ENCODE measurements at regions not wholly inside any gene's neighbourhood (a gene's known extent, or its start where the extent isn't known, plus 50 kb on each side); places are given as distances from the start of the nearest gene placed in this dataset.

DNA sequence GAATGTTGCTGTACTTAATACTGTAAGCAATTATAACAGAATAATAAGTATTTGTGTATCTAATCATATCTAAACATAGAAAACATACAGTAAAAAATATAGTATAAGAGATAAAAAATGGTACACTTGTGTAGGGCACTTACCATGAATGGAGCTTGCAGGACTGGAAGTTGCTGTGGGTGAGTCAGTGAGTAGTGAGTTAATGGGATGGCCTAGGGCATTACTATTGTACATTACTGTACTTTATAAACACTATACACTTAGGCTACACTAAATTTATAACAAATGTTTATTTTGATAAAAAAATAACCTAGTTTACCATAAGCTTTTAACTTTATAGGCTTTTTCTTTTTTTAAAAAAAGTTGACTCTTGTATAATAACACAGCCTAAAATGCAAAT, 1071.2 kb upstream of the SEL1L start (continued):
- TF ChIP-seq REST (IDR thresholded peaks at IDR 0.05; ENCODE audit: unreplicated experiment) (no peak), STAT1 (IDR thresholded peaks at IDR 0.05; ENCODE audit: unreplicated experiment) (no peak)

DNA sequence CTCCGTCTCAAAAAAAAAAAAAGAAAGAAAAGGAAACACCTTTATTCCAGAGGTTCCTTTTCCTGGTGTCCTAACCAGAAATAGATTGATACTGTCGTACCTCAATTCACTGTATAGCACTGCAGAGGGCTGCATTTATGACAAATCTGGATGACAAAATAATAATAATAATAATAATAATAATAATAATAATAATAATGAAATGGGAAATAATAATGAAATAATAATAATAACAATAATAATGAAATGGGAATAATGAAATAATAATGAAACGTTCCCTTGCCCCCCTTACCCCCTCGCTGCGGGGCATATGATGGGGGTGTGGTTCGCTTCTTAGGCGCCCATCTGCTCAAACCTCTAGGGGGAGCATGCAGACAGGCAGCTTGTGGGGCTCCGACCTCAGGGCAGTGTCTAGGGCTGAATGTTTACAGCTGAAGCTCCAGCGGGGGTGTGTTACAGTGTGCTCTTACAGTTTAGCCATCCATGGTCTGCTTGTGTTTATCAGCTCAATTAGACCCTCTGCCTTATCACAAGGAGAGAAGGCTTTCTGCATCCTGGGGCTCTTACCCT, 1088.3 kb upstream of the SEL1L start:
- H3K9me2 ChIP-seq (ENCODE audit: insufficient read depth): no peaks in the 10 kb centered on the region
- Mint-ChIP-seq H3K27ac (no peak overlapping the region), H3K27me3 (ENCODE audit: insufficient read depth, low read depth, poor library complexity) (no peaks in the 10 kb centered on the region), H3K36me3 (ENCODE audit: low read depth) (peaks cover 16% of the 10 kb centered on the region), H3K4me1 (no peaks in the 10 kb centered on the region), H3K4me3 (no peak overlapping the region), H3K9me3 (peaks cover 74% of the 10 kb centered on the region)
- no peak overlapping the region for H3K4me3 ChIP-seq
- H4K20me1 ChIP-seq (replicated peaks; ENCODE audit: insufficient read depth): no peaks in the 10 kb centered on the region
- no peak overlapping the region for H3K27ac ChIP-seq (ENCODE audit: low read depth)
- ATAC-seq: peak; percentile 33; the same call in 1 of the 3 replicates
- H3K27me3 ChIP-seq (ENCODE audit: insufficient read depth): no peaks in the 10 kb centered on the region
- H3K4me1 ChIP-seq (ENCODE audit: insufficient read depth): no peaks in the 10 kb centered on the region
- H3K4me2 ChIP-seq: no peak overlapping the region
- TF ChIP-seq CTCF (conservative IDR thresholded peaks at IDR 0.05; ENCODE audit: low read depth in 2 of 2) (peak; percentile 52 to 67), ZNF114 (CRISPR knock-in tag; IDR thresholded peaks at IDR 0.05) (no peak)
- H3K79me2 ChIP-seq (replicated peaks; ENCODE audit: insufficient read depth): no peaks in the 10 kb centered on the region
- H3K36me3 ChIP-seq (ENCODE audit: insufficient read depth): no peaks in the 10 kb centered on the region
- no peaks in the 10 kb centered on the region for H3F3A ChIP-seq (replicated peaks; ENCODE audit: low read depth)
- DNase-seq (ENCODE audit: low spot score): peak; percentile 51
- H2AFZ ChIP-seq: no peak overlapping the region

DNA sequence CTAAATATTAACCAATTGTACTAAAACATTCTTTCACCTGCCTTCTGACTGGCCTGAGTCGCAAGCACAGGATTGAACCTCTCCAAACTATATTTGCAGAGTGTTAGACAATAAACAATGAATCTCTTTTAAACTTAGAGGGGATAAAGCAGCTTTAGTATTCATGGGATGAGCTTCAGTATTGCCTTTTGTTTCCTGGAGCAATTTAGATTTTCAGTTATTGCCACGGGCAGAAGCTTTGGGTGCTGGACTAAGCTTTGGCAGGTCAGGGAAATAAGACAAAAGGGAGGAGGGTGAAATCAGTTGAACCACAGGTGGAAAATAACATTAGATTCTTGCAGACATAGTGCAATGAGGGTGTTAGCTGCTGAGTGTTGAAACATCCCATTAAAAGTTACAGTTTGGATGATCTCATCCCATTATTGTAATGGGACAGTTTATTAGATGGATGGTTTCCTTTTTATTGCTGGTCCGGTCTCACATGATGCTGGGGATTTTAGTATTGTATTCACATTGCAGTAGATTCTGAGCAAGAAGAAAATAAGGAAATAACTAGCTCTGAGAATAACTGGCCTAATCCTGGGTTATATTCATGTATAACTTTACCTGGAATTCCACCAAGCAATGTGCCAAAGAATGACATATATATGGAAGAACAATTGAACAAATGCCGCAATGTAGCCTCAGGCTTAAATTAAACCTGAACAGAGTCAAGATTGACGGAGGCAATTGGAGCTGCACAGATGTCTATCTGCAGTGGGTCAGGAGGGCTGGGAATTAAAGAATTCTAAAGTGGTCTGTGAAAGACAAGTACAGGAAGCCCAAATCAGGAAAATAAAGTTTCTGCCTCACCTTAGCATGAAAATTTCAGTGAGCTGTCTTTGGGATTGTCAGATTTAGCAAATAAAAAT, 1092.8 kb upstream of the SEL1L start:
- DNase-seq (ENCODE audit: low spot score): no peak
- no peak for ATAC-seq
- Mint-ChIP-seq H3K36me3 (ENCODE audit: low read depth) (peaks cover 26% of the 10 kb centered on the region), H3K4me3 (no peak overlapping the region), H3K4me1 (no peaks in the 10 kb centered on the region), H3K9me3 (peaks cover 82% of the 10 kb centered on the region), H3K27ac (no peak overlapping the region), H3K27me3 (ENCODE audit: insufficient read depth, low read depth, poor library complexity) (no peaks in the 10 kb centered on the region)
- Histone ChIP-seq H3K27ac (ENCODE audit: low read depth) (no peak overlapping the region), H3K36me3 (ENCODE audit: insufficient read depth) (no peaks in the 10 kb centered on the region), H3K4me3 (no peak overlapping the region), H3K79me2 (replicated peaks; ENCODE audit: insufficient read depth) (no peaks in the 10 kb centered on the region), H3K4me1 (ENCODE audit: insufficient read depth) (no peaks in the 10 kb centered on the region), H3K4me2 (no peak overlapping the region), H3K27me3 (ENCODE audit: insufficient read depth) (no peaks in the 10 kb centered on the region), H4K20me1 (replicated peaks; ENCODE audit: insufficient read depth) (no peaks in the 10 kb centered on the region), H2AFZ (no peak overlapping the region; the same call in 1 of the 2 replicates), H3F3A (replicated peaks; ENCODE audit: low read depth) (no peaks in the 10 kb centered on the region), H3K9me2 (ENCODE audit: insufficient read depth) (peaks cover 7% of the 10 kb centered on the region; the same call in 1 of the 2 replicates)
- TF ChIP-seq EZH2phosphoT487 (IDR thresholded peaks at IDR 0.05; ENCODE audit: unreplicated experiment) (no peak), STAT1 (IDR thresholded peaks at IDR 0.05; ENCODE audit: unreplicated experiment) (no peak)
- TF ChIP-seq, protein P1, sequence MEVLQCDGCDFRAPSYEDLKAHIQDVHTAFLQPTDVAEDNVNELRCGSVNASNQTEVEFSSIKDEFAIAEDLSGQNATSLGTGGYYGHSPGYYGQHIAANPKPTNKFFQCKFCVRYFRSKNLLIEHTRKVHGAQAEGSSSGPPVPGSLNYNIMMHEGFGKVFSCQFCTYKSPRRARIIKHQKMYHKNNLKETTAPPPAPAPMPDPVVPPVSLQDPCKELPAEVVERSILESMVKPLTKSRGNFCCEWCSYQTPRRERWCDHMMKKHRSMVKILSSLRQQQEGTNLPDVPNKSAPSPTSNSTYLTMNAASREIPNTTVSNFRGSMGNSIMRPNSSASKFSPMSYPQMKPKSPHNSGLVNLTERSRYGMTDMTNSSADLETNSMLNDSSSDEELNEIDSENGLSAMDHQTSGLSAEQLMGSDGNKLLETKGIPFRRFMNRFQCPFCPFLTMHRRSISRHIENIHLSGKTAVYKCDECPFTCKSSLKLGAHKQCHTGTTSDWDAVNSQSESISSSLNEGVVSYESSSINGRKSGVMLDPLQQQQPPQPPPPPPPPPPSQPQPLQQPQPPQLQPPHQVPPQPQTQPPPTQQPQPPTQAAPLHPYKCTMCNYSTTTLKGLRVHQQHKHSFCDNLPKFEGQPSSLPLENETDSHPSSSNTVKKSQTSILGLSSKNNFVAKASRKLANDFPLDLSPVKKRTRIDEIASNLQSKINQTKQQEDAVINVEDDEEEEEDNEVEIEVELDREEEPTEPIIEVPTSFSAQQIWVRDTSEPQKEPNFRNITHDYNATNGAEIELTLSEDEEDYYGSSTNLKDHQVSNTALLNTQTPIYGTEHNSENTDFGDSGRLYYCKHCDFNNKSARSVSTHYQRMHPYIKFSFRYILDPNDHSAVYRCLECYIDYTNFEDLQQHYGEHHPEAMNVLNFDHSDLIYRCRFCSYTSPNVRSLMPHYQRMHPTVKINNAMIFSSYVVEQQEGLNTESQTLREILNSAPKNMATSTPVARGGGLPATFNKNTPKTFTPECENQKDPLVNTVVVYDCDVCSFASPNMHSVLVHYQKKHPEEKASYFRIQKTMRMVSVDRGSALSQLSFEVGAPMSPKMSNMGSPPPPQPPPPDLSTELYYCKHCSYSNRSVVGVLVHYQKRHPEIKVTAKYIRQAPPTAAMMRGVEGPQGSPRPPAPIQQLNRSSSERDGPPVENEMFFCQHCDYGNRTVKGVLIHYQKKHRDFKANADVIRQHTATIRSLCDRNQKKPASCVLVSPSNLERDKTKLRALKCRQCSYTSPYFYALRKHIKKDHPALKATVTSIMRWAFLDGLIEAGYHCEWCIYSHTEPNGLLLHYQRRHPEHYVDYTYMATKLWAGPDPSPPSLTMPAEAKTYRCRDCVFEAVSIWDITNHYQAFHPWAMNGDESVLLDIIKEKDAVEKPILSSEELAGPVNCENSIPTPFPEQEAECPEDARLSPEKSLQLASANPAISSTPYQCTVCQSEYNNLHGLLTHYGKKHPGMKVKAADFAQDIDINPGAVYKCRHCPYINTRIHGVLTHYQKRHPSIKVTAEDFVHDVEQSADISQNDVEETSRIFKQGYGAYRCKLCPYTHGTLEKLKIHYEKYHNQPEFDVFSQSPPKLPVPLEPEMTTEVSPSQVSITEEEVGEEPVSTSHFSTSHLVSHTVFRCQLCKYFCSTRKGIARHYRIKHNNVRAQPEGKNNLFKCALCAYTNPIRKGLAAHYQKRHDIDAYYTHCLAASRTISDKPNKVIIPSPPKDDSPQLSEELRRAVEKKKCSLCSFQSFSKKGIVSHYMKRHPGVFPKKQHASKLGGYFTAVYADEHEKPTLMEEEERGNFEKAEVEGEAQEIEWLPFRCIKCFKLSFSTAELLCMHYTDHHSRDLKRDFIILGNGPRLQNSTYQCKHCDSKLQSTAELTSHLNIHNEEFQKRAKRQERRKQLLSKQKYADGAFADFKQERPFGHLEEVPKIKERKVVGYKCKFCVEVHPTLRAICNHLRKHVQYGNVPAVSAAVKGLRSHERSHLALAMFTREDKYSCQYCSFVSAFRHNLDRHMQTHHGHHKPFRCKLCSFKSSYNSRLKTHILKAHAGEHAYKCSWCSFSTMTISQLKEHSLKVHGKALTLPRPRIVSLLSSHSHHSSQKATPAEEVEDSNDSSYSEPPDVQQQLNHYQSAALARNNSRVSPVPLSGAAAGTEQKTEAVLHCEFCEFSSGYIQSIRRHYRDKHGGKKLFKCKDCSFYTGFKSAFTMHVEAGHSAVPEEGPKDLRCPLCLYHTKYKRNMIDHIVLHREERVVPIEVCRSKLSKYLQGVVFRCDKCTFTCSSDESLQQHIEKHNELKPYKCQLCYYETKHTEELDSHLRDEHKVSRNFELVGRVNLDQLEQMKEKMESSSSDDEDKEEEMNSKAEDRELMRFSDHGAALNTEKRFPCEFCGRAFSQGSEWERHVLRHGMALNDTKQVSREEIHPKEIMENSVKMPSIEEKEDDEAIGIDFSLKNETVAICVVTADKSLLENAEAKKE (CRISPR knock-in tag; IDR thresholded peaks at IDR 0.05): no peak

Measured in GM23338 (cell line).